ENCODE measurements at regions not wholly inside any gene's neighbourhood (a gene's known extent, or its start where the extent isn't known, plus 50 kb on each side); places are given as distances from the start of the nearest gene placed in this dataset.

- Histone ChIP-seq H3K36me3 (ENCODE audit: insufficient read depth, low read length) (no peaks in the 10 kb centered on the region), H3K27ac (ENCODE audit: low read depth, low read length, poor library complexity, severe bottlenecking) (no peak overlapping the region), H3K9me2 (ENCODE audit: insufficient read depth, low read length) (no peaks in the 10 kb centered on the region), H3K79me2 (ENCODE audit: insufficient read depth, low read depth, low read length) (no peaks in the 10 kb centered on the region), H3K4me3 (ENCODE audit: low read depth, low read length, poor library complexity, severe bottlenecking) (no peak overlapping the region), H4K20me1 (ENCODE audit: insufficient read depth, low read length) (no peaks in the 10 kb centered on the region), H3K4me2 (ENCODE audit: low read length) (no peak overlapping the region), H3K4me1 (ENCODE audit: insufficient read depth, low read length, poor library complexity, severe bottlenecking) (no peaks in the 10 kb centered on the region), H3K9me3 (ENCODE audit: low read length) (no peaks in the 10 kb centered on the region), H2AFZ (ENCODE audit: low read length) (no peak overlapping the region)
- CTCF ChIA-PET (ENCODE audit: unreplicated experiment), result no interaction called here
- no TSS peak for BruUV-seq (replicated peaks)
- DNase-seq (ENCODE audit: low spot score), result no peak
- no peak for TF ChIP-seq EZH2phosphoT487 (IDR thresholded peaks at IDR 0.05; ENCODE audit: borderline replicate concordance, low read depth, low read length)
- no peak for TF ChIP-seq CTCF (conservative IDR thresholded peaks at IDR 0.05; ENCODE audit: low read length)
- POLR2A ChIA-PET, result no interaction called here
- intact Hi-C loops (cut with micrococcal nuclease; ENCODE audit: unreplicated experiment), result no loop called here
These were observed 279.8 kb upstream of the USP9Y start for GRCh38 chrY:12421072-12421787.

- Histone ChIP-seq H2AFZ (ENCODE audit: low read length) (no peak overlapping the region), H3K9me2 (ENCODE audit: insufficient read depth, low read length) (no peaks in the 10 kb centered on the region), H3K79me2 (ENCODE audit: insufficient read depth, low read depth, low read length) (no peaks in the 10 kb centered on the region), H3K4me3 (ENCODE audit: low read depth, low read length, poor library complexity, severe bottlenecking) (no peak overlapping the region), H3K27ac (ENCODE audit: low read depth, low read length, poor library complexity, severe bottlenecking) (no peak overlapping the region), H4K20me1 (ENCODE audit: insufficient read depth, low read length) (no peaks in the 10 kb centered on the region), H3K9me3 (ENCODE audit: low read length) (no peaks in the 10 kb centered on the region), H3K4me1 (ENCODE audit: insufficient read depth, low read length, poor library complexity, severe bottlenecking) (no peaks in the 10 kb centered on the region), H3K4me2 (ENCODE audit: low read length) (no peak overlapping the region), H3K36me3 (ENCODE audit: insufficient read depth, low read length) (no peaks in the 10 kb centered on the region)
- no peak for TF ChIP-seq CTCF (conservative IDR thresholded peaks at IDR 0.05; ENCODE audit: low read length)
- TF ChIP-seq EZH2phosphoT487 (IDR thresholded peaks at IDR 0.05; ENCODE audit: borderline replicate concordance, low read depth, low read length), result no peak
- intact Hi-C loops (cut with micrococcal nuclease; ENCODE audit: unreplicated experiment), result no loop called here
- no TSS peak for BruUV-seq (replicated peaks)
- DNase-seq (ENCODE audit: low spot score), result no peak
- ChIA-PET CTCF (ENCODE audit: unreplicated experiment) (no interaction called here), POLR2A (no interaction called here)
These were observed 279.3 kb upstream of the USP9Y start for GRCh38 chrY:12421788-12422124.

- intact Hi-C loops (cut with micrococcal nuclease; ENCODE audit: unreplicated experiment), result no loop called here
- no peaks in the 10 kb centered on the region for H3K4me1 ChIP-seq (ENCODE audit: insufficient read depth, low read length, poor library complexity, severe bottlenecking)
- POLR2A ChIA-PET, result no interaction called here
- TF ChIP-seq CTCF (conservative IDR thresholded peaks at IDR 0.05; ENCODE audit: low read length) (no peak), EZH2phosphoT487 (IDR thresholded peaks at IDR 0.05; ENCODE audit: borderline replicate concordance, low read depth, low read length) (no peak)
- BruUV-seq (replicated peaks), result no TSS peak
- CTCF ChIA-PET (ENCODE audit: unreplicated experiment), result no interaction called here
- no peak overlapping the region for H3K4me3 ChIP-seq (ENCODE audit: low read depth, low read length, poor library complexity, severe bottlenecking)
- no peak overlapping the region for H3K27ac ChIP-seq (ENCODE audit: low read depth, low read length, poor library complexity, severe bottlenecking)
- H4K20me1 ChIP-seq (ENCODE audit: insufficient read depth, low read length), result no peaks in the 10 kb centered on the region
- no peaks in the 10 kb centered on the region for H3K79me2 ChIP-seq (ENCODE audit: insufficient read depth, low read depth, low read length)
- H3K4me2 ChIP-seq (ENCODE audit: low read length), result no peak overlapping the region
- no peaks in the 10 kb centered on the region for H3K9me3 ChIP-seq (ENCODE audit: low read length)
- no peaks in the 10 kb centered on the region for H3K36me3 ChIP-seq (ENCODE audit: insufficient read depth, low read length)
- no peak overlapping the region for H2AFZ ChIP-seq (ENCODE audit: low read length)
- no peaks in the 10 kb centered on the region for H3K9me2 ChIP-seq (ENCODE audit: insufficient read depth, low read length)
- no peak for DNase-seq (ENCODE audit: low spot score)
These were observed 278.5 kb upstream of the USP9Y start for GRCh38 chrY:12422536-12422935.
